Immature natural killer cell (primary cell): ENCODE measurements at regions not wholly inside any gene's neighbourhood (a gene's known extent, or its start where the extent isn't known, plus 50 kb on each side); places are given as distances from the start of the nearest gene placed in this dataset.

Experiments used
- DNase-seq, 3 donors: peaks; one replicate each; pipeline ENCODE4 v3.0.0; 2022; ENCODE audit warnings: mixed read lengths in 1 of 3
- H3K27ac Mint-ChIP-seq, 6 donors: one replicate each; pipeline ENCODE4 v1.8.0; 2020; ENCODE audit warnings: mixed read lengths in 6 of 6, mild to moderate bottlenecking in 5 of 6, inconsistent platforms in 4 of 6, moderate library complexity in 3 of 6
- H3K27me3 Mint-ChIP-seq, 3 donors: one replicate each; pipeline ENCODE4 v1.8.0; 2020 to 2021; ENCODE audit warnings: low read depth in 3 of 3, mild to moderate bottlenecking in 3 of 3, mixed read lengths in 3 of 3, moderate library complexity in 3 of 3, inconsistent platforms in 1 of 3
- H3K36me3 Mint-ChIP-seq, 3 donors: one replicate each; pipeline ENCODE4 v1.8.0; 2020; ENCODE audit warnings: mixed read lengths in 3 of 3, inconsistent platforms in 2 of 3, mild to moderate bottlenecking in 2 of 3
- H3K4me1 Mint-ChIP-seq, 2 donors: one replicate each; pipeline ENCODE4 v1.8.0; 2020; ENCODE audit warnings: inconsistent platforms in 2 of 2, mild to moderate bottlenecking in 2 of 2, mixed read lengths in 2 of 2, moderate library complexity in 1 of 2
- H3K4me3 Mint-ChIP-seq, 5 donors: one replicate each; pipeline ENCODE4 v1.8.0; 2020; ENCODE audit warnings: mild to moderate bottlenecking in 5 of 5, mixed read lengths in 5 of 5, inconsistent platforms in 3 of 5, moderate library complexity in 3 of 5
- H3K9me3 Mint-ChIP-seq, 6 donors: one replicate each; pipeline ENCODE4 v1.8.0; 2020; ENCODE audit warnings: mild to moderate bottlenecking in 6 of 6, mixed read lengths in 6 of 6, inconsistent platforms in 4 of 6, moderate library complexity in 3 of 6

DNA sequence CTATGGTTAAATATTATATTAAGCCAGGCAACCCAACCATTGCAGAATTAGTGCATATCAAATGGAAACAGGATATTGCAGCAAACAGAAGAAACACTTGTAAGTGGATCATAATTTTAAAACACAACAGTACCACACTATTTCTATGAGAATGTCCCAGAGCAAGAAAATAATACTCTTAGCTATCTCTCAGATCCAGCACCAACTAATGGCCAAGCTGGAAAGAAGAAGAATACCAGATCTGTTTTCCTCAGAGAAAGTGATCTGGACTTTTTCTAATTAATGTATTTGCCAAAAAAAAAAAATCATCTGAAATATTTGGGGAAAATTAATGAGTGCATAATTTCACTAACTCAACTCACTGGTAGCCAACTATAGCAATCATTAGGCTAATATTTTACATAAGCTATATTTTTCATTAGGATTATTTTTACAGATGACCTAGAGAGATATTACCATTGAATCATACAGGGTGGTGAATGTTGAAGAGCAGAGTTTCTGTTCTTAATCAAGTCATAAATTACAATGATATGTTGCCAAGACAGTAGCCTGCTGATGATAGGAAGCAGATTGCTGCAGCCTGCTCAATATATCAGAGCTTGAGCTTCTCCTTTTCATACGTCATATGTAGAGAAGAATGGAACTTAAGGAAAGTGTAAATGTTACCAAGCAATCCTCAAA, 995.4 kb upstream of the LRRN3 start:
- peaks cover 0 to 3% (median 0%) of the 10 kb centered on the region in 3 donors for H3K36me3 Mint-ChIP-seq
- no peak overlapping the region for H3K4me3 Mint-ChIP-seq
- no peak overlapping the region for H3K27ac Mint-ChIP-seq
- H3K4me1 Mint-ChIP-seq = no peaks in the 10 kb centered on the region
- peaks cover 2 to 38% (median 32%) of the 10 kb centered on the region in 6 donors for H3K9me3 Mint-ChIP-seq
- DNase-seq = no peak
- peaks cover 0 to 3% (median 0%) of the 10 kb centered on the region in 3 donors for H3K27me3 Mint-ChIP-seq

DNA sequence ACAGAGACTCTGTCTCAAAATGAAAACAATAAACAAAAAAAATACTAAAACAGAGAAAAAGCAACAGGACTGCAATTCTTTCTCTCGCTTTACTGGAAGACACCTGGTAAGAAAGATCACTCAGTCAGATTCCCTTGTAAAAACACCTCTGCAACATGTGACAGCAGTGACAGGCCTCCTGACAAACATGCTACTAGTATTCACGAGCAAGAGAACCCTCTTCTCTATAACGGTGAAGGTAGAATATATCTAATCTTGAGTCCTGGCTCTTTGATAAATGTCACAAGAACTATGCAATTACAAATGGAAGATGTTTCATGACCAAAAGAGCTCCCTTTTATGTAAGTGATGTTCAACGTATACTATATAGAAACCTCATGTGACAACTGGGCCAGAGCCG, 986.7 kb upstream of the LRRN3 start:
- H3K4me3 Mint-ChIP-seq = no peak overlapping the region
- H3K36me3 Mint-ChIP-seq = no peaks in the 10 kb centered on the region
- no peak for DNase-seq
- no peaks in the 10 kb centered on the region for H3K4me1 Mint-ChIP-seq
- no peak overlapping the region for H3K27ac Mint-ChIP-seq
- no peaks in the 10 kb centered on the region for H3K27me3 Mint-ChIP-seq
- peaks cover 0 to 36% (median 14%) of the 10 kb centered on the region in 6 donors for H3K9me3 Mint-ChIP-seq

DNA sequence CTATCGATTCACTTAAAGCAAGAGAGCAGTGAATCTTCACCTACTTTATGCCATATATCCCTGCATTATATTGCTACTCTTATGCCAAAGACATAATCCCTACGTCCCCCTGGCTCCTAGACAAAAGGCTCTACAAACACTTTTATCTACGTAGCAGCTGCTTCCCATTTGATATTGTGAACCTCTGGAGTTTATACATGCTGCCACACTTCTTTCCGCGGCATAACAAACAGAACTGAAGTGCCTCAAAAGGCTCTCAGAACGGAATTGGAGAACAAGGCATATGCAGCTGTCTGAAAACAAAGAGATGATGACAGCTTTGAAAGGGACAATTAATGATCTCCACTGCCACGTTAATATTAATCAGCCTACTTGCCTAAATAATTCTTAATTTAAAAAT, 985.6 kb upstream of the LRRN3 start:
- H3K27ac Mint-ChIP-seq = no peak overlapping the region
- no peak for DNase-seq
- H3K36me3 Mint-ChIP-seq = no peaks in the 10 kb centered on the region
- no peaks in the 10 kb centered on the region for H3K4me1 Mint-ChIP-seq
- H3K9me3 Mint-ChIP-seq = peaks cover 0 to 30% (median 11%) of the 10 kb centered on the region in 6 donors
- H3K4me3 Mint-ChIP-seq = no peak overlapping the region
- no peaks in the 10 kb centered on the region for H3K27me3 Mint-ChIP-seq

DNA sequence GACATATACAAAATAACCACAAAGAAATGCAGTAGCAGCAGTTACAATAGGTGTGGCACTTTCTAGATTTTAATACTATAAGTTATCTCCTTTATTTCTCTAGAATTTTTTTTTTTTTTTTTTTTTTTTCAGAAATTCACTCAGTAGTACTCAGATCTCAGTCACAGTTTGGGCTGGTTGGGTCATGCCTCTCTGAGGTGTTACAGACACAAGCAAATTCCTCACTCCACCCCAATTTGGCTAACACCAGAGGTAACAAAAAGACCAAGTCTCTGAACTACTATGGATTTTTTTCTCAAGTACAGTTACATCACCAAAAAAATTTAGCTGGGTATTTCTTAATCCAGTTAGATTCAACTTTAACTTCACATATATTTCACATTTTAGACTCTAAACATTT, 985.1 kb upstream of the LRRN3 start:
- Mint-ChIP-seq H3K4me3 (no peak overlapping the region), H3K36me3 (no peaks in the 10 kb centered on the region), H3K27ac (no peak overlapping the region), H3K9me3 (peaks cover 0 to 24% (median 8%) of the 10 kb centered on the region in 6 donors), H3K4me1 (no peaks in the 10 kb centered on the region), H3K27me3 (no peaks in the 10 kb centered on the region)
- DNase-seq = no peak

DNA sequence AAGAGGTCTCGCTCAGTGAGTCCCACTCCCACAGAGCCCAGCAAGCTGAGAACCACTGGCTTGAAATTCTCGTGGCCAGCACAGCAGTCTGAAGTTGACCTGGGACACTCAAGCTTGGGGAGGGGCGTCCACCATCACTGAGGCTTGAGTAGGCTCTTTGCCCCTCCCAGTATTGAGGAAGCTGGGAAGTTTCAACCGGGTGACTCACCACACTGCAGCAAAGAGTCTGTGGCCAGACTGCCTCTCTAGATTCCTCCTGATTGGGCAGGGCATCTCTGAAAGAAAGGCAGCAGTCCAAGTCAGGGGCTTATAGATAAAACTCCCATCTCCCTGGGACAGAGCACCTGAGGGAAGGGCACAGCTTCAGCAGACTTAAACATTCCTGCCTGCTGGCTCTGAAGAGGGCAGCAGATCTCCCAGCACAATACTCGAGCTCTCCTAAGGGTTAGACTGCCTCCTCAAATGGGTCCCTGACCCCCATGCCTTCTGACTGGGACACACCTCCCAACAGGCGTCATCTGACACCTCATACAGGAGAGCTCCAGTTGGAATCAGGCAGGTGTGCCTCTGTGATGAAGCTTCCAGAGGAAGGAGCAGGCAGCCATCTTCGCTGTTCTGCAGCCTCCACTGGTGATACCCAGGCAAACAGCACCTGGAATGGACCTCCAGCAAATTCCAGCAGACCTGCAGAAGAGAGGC, 970.9 kb upstream of the LRRN3 start:
- peaks cover 0 to 3% (median 0%) of the 10 kb centered on the region in 3 donors for H3K27me3 Mint-ChIP-seq

DNA sequence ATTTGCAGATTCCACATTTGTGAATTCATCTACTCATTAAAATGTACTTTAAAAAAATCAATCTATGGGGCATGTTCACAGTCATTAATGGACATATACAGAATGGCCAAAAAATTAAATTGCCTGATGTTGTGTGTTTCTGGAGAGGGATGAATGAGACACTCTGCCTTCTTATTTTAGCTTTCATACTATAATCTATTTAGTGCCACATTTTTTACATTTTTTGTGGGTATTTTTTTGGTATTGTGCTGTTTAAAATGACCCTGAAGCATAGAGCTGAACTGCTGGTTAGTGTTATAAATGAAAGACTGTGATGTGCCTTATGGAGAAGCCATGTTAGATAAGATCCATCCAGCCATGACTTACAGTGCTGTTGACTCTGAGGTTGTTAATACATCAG, 961.8 kb upstream of the LRRN3 start:
- Mint-ChIP-seq H3K9me3 (peaks cover 5 to 52% (median 17%) of the 10 kb centered on the region in 6 donors), H3K27ac (no peak overlapping the region), H3K4me1 (no peaks in the 10 kb centered on the region), H3K36me3 (no peaks in the 10 kb centered on the region), H3K4me3 (no peak overlapping the region), H3K27me3 (peaks cover 0 to 2% (median 0%) of the 10 kb centered on the region in 3 donors)
- no peak for DNase-seq

More for the DNA sequence above, 970.9 kb upstream of the LRRN3 start:
- Mint-ChIP-seq H3K4me3 (no peak overlapping the region), H3K4me1 (no peaks in the 10 kb centered on the region), H3K9me3 (peaks cover 13 to 58% (median 46%) of the 10 kb centered on the region in 6 donors), H3K36me3 (peaks cover 0 to 3% (median 0%) of the 10 kb centered on the region in 3 donors), H3K27ac (peak overlapping the region in 1 of 6 donors; percentile 15)
- no peak for DNase-seq

DNA sequence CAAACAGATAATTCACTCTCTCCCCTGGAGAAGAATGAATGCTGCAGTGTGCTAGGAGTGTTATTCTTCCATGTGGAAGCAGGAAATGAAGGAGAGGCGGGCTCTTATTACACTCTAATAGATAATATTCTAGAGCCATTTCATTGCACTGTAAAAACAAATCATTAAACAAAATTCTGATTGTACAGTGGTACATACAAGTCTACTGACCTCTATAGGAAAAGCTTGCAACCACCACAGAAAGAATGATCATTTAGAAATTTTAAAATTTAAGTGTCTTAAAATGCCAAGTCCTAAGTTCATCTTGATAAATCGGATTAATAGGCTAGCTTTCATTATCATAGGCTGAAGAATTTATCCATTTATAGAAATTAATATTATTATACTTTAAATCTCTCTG, 960.3 kb upstream of the LRRN3 start:
- Mint-ChIP-seq H3K27me3 (peaks cover 0 to 2% (median 0%) of the 10 kb centered on the region in 3 donors), H3K27ac (no peak overlapping the region), H3K36me3 (no peaks in the 10 kb centered on the region), H3K4me3 (no peak overlapping the region), H3K9me3 (peaks cover 0 to 37% (median 8%) of the 10 kb centered on the region in 6 donors), H3K4me1 (no peaks in the 10 kb centered on the region)
- no peak for DNase-seq

DNA sequence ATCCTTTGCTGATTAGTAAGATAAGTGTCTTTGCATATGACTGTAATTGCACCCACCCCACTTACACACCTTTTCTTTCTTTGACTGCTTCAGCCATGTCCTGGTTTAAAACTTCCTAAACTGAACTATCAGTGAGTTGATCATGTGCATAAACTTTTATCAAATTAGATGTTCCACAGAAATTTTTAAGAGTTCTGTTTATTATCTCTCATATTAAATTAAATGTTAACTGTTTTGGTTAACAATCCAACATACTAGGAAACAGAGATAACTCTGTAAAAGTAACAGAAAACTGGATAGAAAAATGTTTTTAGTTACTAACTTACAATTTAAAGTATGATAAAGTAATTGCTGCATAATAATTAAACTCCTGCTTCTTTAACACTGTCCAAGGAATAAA, 959.6 kb upstream of the LRRN3 start:
- H3K9me3 Mint-ChIP-seq = peaks cover 0 to 30% (median 7%) of the 10 kb centered on the region in 6 donors
- no peak overlapping the region for H3K4me3 Mint-ChIP-seq
- H3K27ac Mint-ChIP-seq = no peak overlapping the region
- H3K36me3 Mint-ChIP-seq = no peaks in the 10 kb centered on the region
- no peaks in the 10 kb centered on the region for H3K4me1 Mint-ChIP-seq
- no peaks in the 10 kb centered on the region for H3K27me3 Mint-ChIP-seq
- no peak for DNase-seq

DNA sequence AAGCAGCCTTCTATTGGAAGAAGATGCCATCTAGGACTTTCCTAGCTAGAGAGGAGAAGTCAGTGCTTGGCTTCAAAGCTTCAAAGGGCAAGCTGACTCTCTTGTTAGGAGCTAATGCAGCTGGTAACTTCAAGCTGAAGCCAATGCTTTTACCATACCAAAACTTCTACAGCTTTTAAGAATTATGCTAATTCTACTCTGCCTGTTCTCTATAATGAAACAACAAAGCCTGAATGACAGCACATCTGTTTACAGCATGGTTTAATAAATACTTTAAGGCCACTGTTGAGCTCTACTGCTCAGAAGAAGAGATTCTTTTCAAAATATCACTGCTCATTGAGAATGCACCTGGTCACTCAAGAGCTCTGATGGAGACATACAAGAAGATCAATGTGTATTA, 951.9 kb upstream of the LRRN3 start:
- Mint-ChIP-seq H3K27me3 (no peaks in the 10 kb centered on the region), H3K4me1 (no peaks in the 10 kb centered on the region), H3K9me3 (peaks cover 5 to 32% (median 10%) of the 10 kb centered on the region in 6 donors), H3K4me3 (no peak overlapping the region), H3K36me3 (no peaks in the 10 kb centered on the region), H3K27ac (no peak overlapping the region)
- DNase-seq = no peak

DNA sequence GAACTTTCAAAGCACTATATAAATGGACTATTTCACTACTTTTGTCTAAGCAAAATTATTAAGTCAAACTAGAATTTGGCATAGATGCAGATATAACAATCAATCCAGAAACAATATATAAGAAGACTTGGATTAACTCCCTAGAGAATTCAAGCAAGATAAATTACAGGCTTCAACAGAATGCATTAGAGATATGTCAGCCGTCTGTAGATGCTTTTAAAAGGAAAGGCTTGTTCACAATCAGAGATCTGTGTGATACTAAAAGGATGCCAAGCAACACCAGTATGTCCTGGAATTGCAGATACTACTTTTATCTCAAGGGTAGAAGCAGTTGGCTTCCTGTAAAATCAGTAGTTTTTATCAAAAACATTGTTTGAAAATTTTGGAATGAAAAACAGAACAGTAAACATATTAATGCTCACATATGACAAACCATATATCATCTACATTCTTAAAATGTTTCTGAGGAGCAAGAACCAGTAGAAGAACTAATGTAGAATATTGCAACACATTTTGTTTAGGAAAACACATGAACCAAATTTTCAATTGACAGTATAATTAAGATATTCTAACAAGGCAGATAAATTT, 947.9 kb upstream of the LRRN3 start:
- Mint-ChIP-seq H3K4me3 (no peak overlapping the region), H3K9me3 (peaks cover 4 to 31% (median 11%) of the 10 kb centered on the region in 6 donors), H3K36me3 (no peaks in the 10 kb centered on the region), H3K27me3 (peaks cover 0 to 1% (median 0%) of the 10 kb centered on the region in 3 donors), H3K27ac (no peak overlapping the region), H3K4me1 (no peaks in the 10 kb centered on the region)
- no peak for DNase-seq

DNA sequence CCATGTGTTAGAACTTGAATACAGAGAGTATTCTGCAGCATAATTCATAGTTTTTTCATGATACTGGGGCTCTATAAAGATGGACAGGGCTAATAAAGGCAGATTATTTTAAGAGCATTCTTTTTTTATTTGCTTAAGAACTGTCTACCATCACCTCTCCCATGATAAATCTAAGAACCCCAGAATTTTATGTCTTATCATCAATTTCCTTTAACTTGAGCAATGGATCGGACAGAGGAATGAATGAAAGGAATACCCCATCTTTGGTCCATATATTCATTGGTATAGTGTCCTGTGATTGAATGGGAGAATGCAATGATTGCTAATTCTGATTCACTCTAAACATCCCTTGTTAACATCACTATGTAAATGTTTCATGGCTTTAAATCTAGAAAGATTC, 946.3 kb upstream of the LRRN3 start:
- H3K27me3 Mint-ChIP-seq = peaks cover 0 to 1% (median 0%) of the 10 kb centered on the region in 3 donors
- no peaks in the 10 kb centered on the region for H3K4me1 Mint-ChIP-seq
- no peaks in the 10 kb centered on the region for H3K36me3 Mint-ChIP-seq
- no peak overlapping the region for H3K27ac Mint-ChIP-seq
- no peak overlapping the region for H3K4me3 Mint-ChIP-seq
- no peak for DNase-seq
- peaks cover 0 to 25% (median 8%) of the 10 kb centered on the region in 6 donors for H3K9me3 Mint-ChIP-seq

DNA sequence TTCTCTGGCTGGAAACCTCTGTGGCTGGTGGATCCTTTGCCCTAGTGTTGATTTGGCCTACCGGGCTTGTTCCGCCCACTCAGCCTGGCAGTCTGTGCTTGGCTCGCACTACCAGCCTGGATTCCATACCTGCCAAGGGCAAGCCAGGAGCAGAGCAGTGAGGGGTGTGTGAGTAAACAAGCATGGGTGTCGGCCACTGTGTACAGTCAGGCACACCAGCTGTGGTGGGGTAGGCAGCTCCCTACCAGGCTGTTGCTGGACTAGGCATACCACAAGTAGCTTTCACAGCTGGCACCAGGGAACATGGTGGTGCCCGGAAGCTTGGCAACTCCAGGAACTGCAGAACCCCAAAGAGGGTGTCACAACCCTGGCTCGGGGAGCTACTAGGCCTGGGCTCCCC, 942.9 kb upstream of the LRRN3 start:
- H3K4me1 Mint-ChIP-seq = no peaks in the 10 kb centered on the region
- no peak for DNase-seq
- peaks cover 0 to 1% (median 0%) of the 10 kb centered on the region in 3 donors for H3K27me3 Mint-ChIP-seq
- peaks cover 2 to 36% (median 16%) of the 10 kb centered on the region in 6 donors for H3K9me3 Mint-ChIP-seq
- H3K4me3 Mint-ChIP-seq = no peak overlapping the region
- no peak overlapping the region for H3K27ac Mint-ChIP-seq
- no peaks in the 10 kb centered on the region for H3K36me3 Mint-ChIP-seq

DNA sequence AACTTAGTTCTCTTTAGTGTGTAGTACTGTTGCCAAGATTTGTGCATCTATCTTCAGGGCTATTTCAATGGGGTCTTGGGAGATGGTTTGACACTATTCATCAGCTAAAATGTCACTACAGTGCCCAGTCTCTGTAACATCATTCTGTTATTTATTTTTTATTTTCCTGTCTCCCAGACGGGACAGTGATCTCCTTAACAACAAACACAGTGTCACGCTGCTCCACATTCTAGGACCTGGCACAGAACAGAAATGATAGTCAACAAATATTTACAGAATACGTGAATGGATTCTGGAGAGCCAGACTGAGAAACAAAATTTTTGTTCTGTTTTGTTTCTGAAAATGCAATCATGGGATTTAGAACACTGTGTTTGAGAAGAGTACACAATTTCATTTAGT, 937.7 kb upstream of the LRRN3 start:
- Mint-ChIP-seq H3K27ac (no peak overlapping the region), H3K4me1 (no peaks in the 10 kb centered on the region), H3K4me3 (no peak overlapping the region), H3K36me3 (no peaks in the 10 kb centered on the region), H3K27me3 (no peaks in the 10 kb centered on the region), H3K9me3 (peaks cover 10 to 64% (median 29%) of the 10 kb centered on the region in 6 donors)
- DNase-seq = no peak

DNA sequence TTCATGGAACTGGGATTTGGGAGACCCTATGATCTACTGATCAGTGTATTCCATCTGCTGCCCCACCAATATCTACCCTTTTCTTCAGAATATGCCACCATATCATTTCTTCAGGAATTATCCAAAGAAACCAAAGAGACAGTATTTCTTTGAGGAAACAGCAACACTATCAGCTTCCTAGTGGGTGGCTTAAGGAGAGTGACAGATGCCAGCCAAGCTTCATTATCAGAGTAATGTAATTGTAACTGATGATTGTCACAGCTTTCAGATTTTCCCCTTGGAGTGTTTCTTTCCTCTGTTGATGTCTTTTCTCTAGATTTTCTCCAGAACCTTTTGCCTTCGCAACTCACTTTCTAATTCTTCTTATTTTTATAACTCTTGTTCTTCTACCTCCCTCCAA, 934.4 kb upstream of the LRRN3 start:
- H3K4me3 Mint-ChIP-seq = no peak overlapping the region
- H3K9me3 Mint-ChIP-seq = peaks cover 8 to 62% (median 22%) of the 10 kb centered on the region in 6 donors
- no peak for DNase-seq
- no peaks in the 10 kb centered on the region for H3K36me3 Mint-ChIP-seq
- H3K27me3 Mint-ChIP-seq = no peaks in the 10 kb centered on the region
- H3K4me1 Mint-ChIP-seq = no peaks in the 10 kb centered on the region
- no peak overlapping the region for H3K27ac Mint-ChIP-seq
